ENCODE measurements at regions not wholly inside any gene's neighbourhood (a gene's known extent, or its start where the extent isn't known, plus 50 kb on each side); places are given as distances from the start of the nearest gene placed in this dataset.

DNA sequence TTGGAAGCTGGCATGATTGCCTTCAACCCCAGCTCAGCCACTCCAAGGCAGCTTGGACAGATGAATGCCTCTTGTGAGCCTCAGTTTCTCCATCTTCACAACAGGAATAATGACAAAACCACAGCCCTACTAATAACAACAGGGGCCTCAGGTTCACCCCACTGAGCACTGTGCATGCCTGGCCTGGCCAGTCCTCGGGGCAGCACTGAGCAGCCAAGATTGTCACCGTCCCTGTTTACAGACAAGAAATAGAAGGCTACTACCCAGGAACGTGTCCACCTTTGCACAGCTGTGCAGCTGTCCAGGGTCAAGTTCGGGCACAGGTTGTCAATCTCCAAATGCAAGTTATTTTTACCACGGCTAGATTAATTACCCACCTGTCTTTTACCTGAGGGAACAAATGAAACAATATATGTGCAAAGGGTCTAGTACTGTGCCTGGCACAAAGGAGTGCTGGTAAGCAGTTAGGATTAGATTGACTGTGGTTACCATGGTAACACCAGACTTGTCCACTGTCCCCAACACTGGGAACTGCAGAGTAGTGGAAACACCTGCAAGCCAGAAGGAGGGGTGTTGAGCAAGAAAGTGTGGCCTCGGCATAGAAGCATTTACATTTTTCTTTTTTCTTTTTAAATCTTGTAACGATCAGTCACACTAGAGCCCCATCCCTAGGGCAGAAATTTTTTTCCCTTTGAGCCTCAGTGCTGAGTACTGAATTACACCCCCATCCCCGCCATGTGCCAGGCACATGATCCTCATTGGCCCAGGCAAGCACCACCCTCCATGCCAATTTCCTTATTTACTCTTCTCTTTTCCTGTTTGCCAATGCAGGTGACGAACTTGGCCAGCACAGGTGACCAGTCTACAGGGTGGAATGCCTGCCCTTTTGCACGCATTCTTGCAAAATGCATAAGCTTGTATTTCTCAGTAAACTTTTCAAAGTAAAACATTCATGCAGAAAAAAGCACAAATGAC, 66.3 kb upstream of the SLC6A6 start:
- TF ChIP-seq, protein P1, sequence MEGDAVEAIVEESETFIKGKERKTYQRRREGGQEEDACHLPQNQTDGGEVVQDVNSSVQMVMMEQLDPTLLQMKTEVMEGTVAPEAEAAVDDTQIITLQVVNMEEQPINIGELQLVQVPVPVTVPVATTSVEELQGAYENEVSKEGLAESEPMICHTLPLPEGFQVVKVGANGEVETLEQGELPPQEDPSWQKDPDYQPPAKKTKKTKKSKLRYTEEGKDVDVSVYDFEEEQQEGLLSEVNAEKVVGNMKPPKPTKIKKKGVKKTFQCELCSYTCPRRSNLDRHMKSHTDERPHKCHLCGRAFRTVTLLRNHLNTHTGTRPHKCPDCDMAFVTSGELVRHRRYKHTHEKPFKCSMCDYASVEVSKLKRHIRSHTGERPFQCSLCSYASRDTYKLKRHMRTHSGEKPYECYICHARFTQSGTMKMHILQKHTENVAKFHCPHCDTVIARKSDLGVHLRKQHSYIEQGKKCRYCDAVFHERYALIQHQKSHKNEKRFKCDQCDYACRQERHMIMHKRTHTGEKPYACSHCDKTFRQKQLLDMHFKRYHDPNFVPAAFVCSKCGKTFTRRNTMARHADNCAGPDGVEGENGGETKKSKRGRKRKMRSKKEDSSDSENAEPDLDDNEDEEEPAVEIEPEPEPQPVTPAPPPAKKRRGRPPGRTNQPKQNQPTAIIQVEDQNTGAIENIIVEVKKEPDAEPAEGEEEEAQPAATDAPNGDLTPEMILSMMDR (conservative IDR thresholded peaks at IDR 0.05; ENCODE audit: low read depth, low read length): no peak
- no peak for TF ChIP-seq EZH2 (IDR thresholded peaks at IDR 0.05; ENCODE audit: borderline replicate concordance, low read depth, low read length, poor library complexity, severe bottlenecking)

All from A673 (cell line).